T-cell (primary cell): ENCODE measurements at regions not wholly inside any gene's neighbourhood (a gene's known extent, or its start where the extent isn't known, plus 50 kb on each side); places are given as distances from the start of the nearest gene placed in this dataset.

ENCODE experiments used
- ATAC-seq, 4 experiments: fragments of 200-7000 bp in 3 of 4; fragments of 150-1000 bp in 1 of 4; cut with Tn5 transposase; replicated peaks in 1 of 4; 1 replicate in 3 of 4; 2 replicates in 1 of 4; pipeline ENCODE4 v1.10.0; 2021; ENCODE audit warnings: moderate library complexity in 3 of 4, mild to moderate bottlenecking in 2 of 4, moderate number of reproducible peaks in 1 of 4
- CTCF ChIA-PET, 2 donors: fragments of 300-600 bp; sonication (Branson Sonifier 250); formaldehyde crosslinking; loops; one replicate each; lab custom pipeline; 2022; ENCODE audit warnings: antibody characterized with exemption in 2 of 2; lab: Charles Lee
- POLR2A ChIA-PET, 2 donors: fragments of 300-600 bp; sonication (Branson Sonifier 250); formaldehyde crosslinking; loops; one replicate each; lab custom pipeline; 2022; ENCODE audit warnings: antibody characterized with exemption in 2 of 2; lab: Charles Lee
- DNase-seq, 35 experiments: peaks; one replicate each; pipeline versions ENCODE4 v3.0.0 to v3.0.0-alpha.2; 2013 to 2023
- H3K27ac ChIP-seq: one replicate; pipeline ENCODE4 v1.5.1; 2013; ENCODE audit warnings: low read length
- H3K27me3 ChIP-seq, 2 experiments: replicated peaks in 1 of 2; 1 replicate in 1 of 2; 2 replicates in 1 of 2; pipeline versions ENCODE4 v1.6.1 to v1.7.0; 2013; ENCODE audit warnings: low read length in 1 of 2, mixed read lengths in 1 of 2; ENCODE audit not compliant: control insufficient read depth in 2 of 2, insufficient read depth in 2 of 2; ENCODE audit errors: extremely low read depth in 1 of 2
- H3K36me3 ChIP-seq, 2 donors: 1 replicate in 1 of 2; 2 replicates in 1 of 2; pipeline versions ENCODE4 v1.6.1 to v1.7.0; 2013; ENCODE audit warnings: low read length in 1 of 2; ENCODE audit not compliant: control insufficient read depth in 2 of 2, insufficient read depth in 1 of 2; ENCODE audit errors: extremely low read depth in 1 of 2
- H3K4me1 ChIP-seq, 2 experiments: 1 replicate in 1 of 2; 2 replicates in 1 of 2; pipeline versions ENCODE4 v1.6.1 to v1.7.0; 2013; ENCODE audit warnings: low read length in 2 of 2, mixed read lengths in 1 of 2; ENCODE audit not compliant: insufficient read depth in 2 of 2, control insufficient read depth in 1 of 2; ENCODE audit errors: extremely low read depth in 1 of 2
- H3K4me3 ChIP-seq, 2 donors: 1 replicate in 1 of 2; 2 replicates in 1 of 2; pipeline versions ENCODE4 v1.5.1 to v1.7.0; 2013; ENCODE audit warnings: mild to moderate bottlenecking in 2 of 2, low read length in 1 of 2, moderate library complexity in 1 of 2; ENCODE audit not compliant: control insufficient read depth in 1 of 2; ENCODE audit errors: extremely low read depth in 1 of 2
- H3K9me3 ChIP-seq: 2 replicates; pipeline ENCODE4 v1.7.0; 2013
- H3K27ac Mint-ChIP-seq, 2 donors: one replicate each; pipeline ENCODE4 v1.8.0; 2020 to 2021; ENCODE audit warnings: mild to moderate bottlenecking in 2 of 2, mixed read lengths in 2 of 2
- H3K27me3 Mint-ChIP-seq, 2 donors: one replicate each; pipeline ENCODE4 v1.8.0; 2021 to 2022; ENCODE audit warnings: mixed read lengths in 2 of 2
- H3K36me3 Mint-ChIP-seq: one replicate; pipeline ENCODE4 v1.8.0; 2021; ENCODE audit warnings: mixed read lengths
- H3K4me1 Mint-ChIP-seq, 3 donors: one replicate each; pipeline ENCODE4 v1.8.0; 2020 to 2022; ENCODE audit warnings: mixed read lengths in 3 of 3, mild to moderate bottlenecking in 1 of 3
- H3K4me3 Mint-ChIP-seq, 3 donors: one replicate each; pipeline ENCODE4 v1.8.0; 2020 to 2022; ENCODE audit warnings: mild to moderate bottlenecking in 3 of 3, mixed read lengths in 3 of 3, moderate library complexity in 3 of 3
- H3K9me3 Mint-ChIP-seq, 3 donors: one replicate each; pipeline ENCODE4 v1.8.0; 2020 to 2022; ENCODE audit warnings: mixed read lengths in 3 of 3
- WGBS: methylation state at CpG from one replicate; pipeline ENCODE4 v1.1.5; 2013; ENCODE audit warnings: missing lambda C conversion rate; ENCODE audit not compliant: insufficient coverage; 5-methylcytosine and 5-hydroxymethylcytosine counted together

GRCh38 chr4:96756584-96756983 is 916.7 kb downstream of the PDHA2 start:
- Mint-ChIP-seq H3K36me3 (no peaks in the 10 kb centered on the region), H3K4me3 (no peak overlapping the region), H3K27me3 (no peaks in the 10 kb centered on the region), H3K9me3 (peaks cover 5 to 13% (median 8%) of the 10 kb centered on the region in 3 donors), H3K27ac (no peak overlapping the region), H3K4me1 (no peaks in the 10 kb centered on the region)
- Histone ChIP-seq H3K4me3 (no peak overlapping the region), H3K27ac (no peak overlapping the region), H3K27me3 (no peaks in the 10 kb centered on the region), H3K36me3 (no peaks in the 10 kb centered on the region), H3K4me1 (no peaks in the 10 kb centered on the region), H3K9me3 (no peaks in the 10 kb centered on the region)
- ChIA-PET CTCF (interaction anchor here in 1 of 2 donors (1.0 kb wide), 1 partner anchor 16 kb away, joined by 3 read pairs; no protein-coding TSS in a partner anchor), POLR2A (no interaction called here)
- no peak for DNase-seq
- ATAC-seq, result no peak
- no CpG with 5 or more reads among the region's 1 CpG for WGBS

GRCh38 chr4:96763546-96763945 is 923.7 kb downstream of the PDHA2 start:
- no peak overlapping the region for H3K27ac ChIP-seq
- 78% methylated on average over 2 of the region's 3 CpGs for WGBS
- ChIA-PET POLR2A (no interaction called here), CTCF (no interaction called here)
- Mint-ChIP-seq H3K4me3 (no peak overlapping the region), H3K27me3 (no peaks in the 10 kb centered on the region), H3K9me3 (peaks cover 11 to 22% (median 11%) of the 10 kb centered on the region in 3 donors), H3K36me3 (no peaks in the 10 kb centered on the region), H3K4me1 (no peaks in the 10 kb centered on the region), H3K27ac (no peak overlapping the region)
- no peaks in the 10 kb centered on the region for H3K36me3 ChIP-seq
- no peaks in the 10 kb centered on the region for H3K4me1 ChIP-seq
- H3K9me3 ChIP-seq, result no peaks in the 10 kb centered on the region
- no peak for DNase-seq
- no peak for ATAC-seq
- H3K27me3 ChIP-seq, result no peaks in the 10 kb centered on the region
- H3K4me3 ChIP-seq, result no peak overlapping the region

- no peak overlapping the region for H3K4me3 Mint-ChIP-seq
- H3K4me1 Mint-ChIP-seq, result no peaks in the 10 kb centered on the region
- Histone ChIP-seq H3K9me3 (no peaks in the 10 kb centered on the region), H3K4me3 (no peak overlapping the region), H3K27me3 (no peaks in the 10 kb centered on the region), H3K4me1 (no peaks in the 10 kb centered on the region), H3K27ac (no peak overlapping the region), H3K36me3 (no peaks in the 10 kb centered on the region)
- no peaks in the 10 kb centered on the region for H3K27me3 Mint-ChIP-seq
- ATAC-seq (no peak), DNase-seq (no peak)
- POLR2A ChIA-PET, result no interaction called here
- CTCF ChIA-PET, result interaction anchor here in 1 of 2 donors (0.6 kb wide), 1 partner anchor 1047 kb away, joined by 3 read pairs; no protein-coding TSS in a partner anchor
- peaks cover 6 to 24% (median 11%) of the 10 kb centered on the region in 3 donors for H3K9me3 Mint-ChIP-seq
- H3K27ac Mint-ChIP-seq, result no peak overlapping the region
- H3K36me3 Mint-ChIP-seq, result no peaks in the 10 kb centered on the region
- WGBS, result 67% methylated on average over 1 of the region's 5 CpGs
Observed at GRCh38 chr4:96766359-96766758, 926.5 kb downstream of the PDHA2 start.

GRCh38 chr4:96767815-96768480 is 928.1 kb downstream of the PDHA2 start:
- Histone ChIP-seq H3K4me3 (no peak overlapping the region), H3K4me1 (no peaks in the 10 kb centered on the region), H3K27ac (no peak overlapping the region), H3K9me3 (no peaks in the 10 kb centered on the region), H3K36me3 (no peaks in the 10 kb centered on the region), H3K27me3 (no peaks in the 10 kb centered on the region)
- Mint-ChIP-seq H3K27ac (no peak overlapping the region), H3K36me3 (no peaks in the 10 kb centered on the region), H3K9me3 (peaks cover 6 to 26% (median 10%) of the 10 kb centered on the region in 3 donors), H3K4me1 (no peaks in the 10 kb centered on the region), H3K27me3 (no peaks in the 10 kb centered on the region), H3K4me3 (no peak overlapping the region)
- DNase-seq (no peak), ATAC-seq (no peak)
- no CpG with 5 or more reads among the region's 5 CpGs for WGBS
- CTCF ChIA-PET, result no interaction called here
- POLR2A ChIA-PET, result no interaction called here

GRCh38 chr4:96775501-96775900 is 935.6 kb downstream of the PDHA2 start:
- no peak for DNase-seq
- H3K4me3 Mint-ChIP-seq, result no peak overlapping the region
- POLR2A ChIA-PET, result no interaction called here

GRCh38 chr4:96776920-96777527 is 937.1 kb downstream of the PDHA2 start:
- Mint-ChIP-seq H3K27ac (no peak overlapping the region), H3K4me1 (no peaks in the 10 kb centered on the region), H3K9me3 (peaks cover 4 to 9% (median 5%) of the 10 kb centered on the region in 3 donors), H3K27me3 (no peaks in the 10 kb centered on the region), H3K4me3 (no peak overlapping the region), H3K36me3 (no peaks in the 10 kb centered on the region)
- no peaks in the 10 kb centered on the region for H3K4me1 ChIP-seq
- no peaks in the 10 kb centered on the region for H3K27me3 ChIP-seq
- no peaks in the 10 kb centered on the region for H3K36me3 ChIP-seq
- no CpG with 5 or more reads among the region's 2 CpGs for WGBS
- no peak overlapping the region for H3K27ac ChIP-seq
- ATAC-seq (no peak), DNase-seq (no peak)
- H3K4me3 ChIP-seq, result no peak overlapping the region
- CTCF ChIA-PET, result no interaction called here
- H3K9me3 ChIP-seq, result peaks cover 2% of the 10 kb centered on the region
- POLR2A ChIA-PET, result no interaction called here

More at GRCh38 chr4:96775501-96775900, 935.6 kb downstream of the PDHA2 start:
- H3K27me3 Mint-ChIP-seq, result no peaks in the 10 kb centered on the region
- Histone ChIP-seq H3K36me3 (no peaks in the 10 kb centered on the region), H3K4me1 (no peaks in the 10 kb centered on the region), H3K4me3 (no peak overlapping the region), H3K27ac (no peak overlapping the region), H3K9me3 (peaks cover 2% of the 10 kb centered on the region), H3K27me3 (no peaks in the 10 kb centered on the region)
- H3K9me3 Mint-ChIP-seq, result peaks cover 2 to 9% (median 7%) of the 10 kb centered on the region in 3 donors
- CTCF ChIA-PET, result interaction anchor here in 1 of 2 donors (0.7 kb wide), 1 partner anchor 102 kb away, joined by 3 read pairs; no protein-coding TSS in a partner anchor
- no peak for ATAC-seq
- no peak overlapping the region for H3K27ac Mint-ChIP-seq
- no peaks in the 10 kb centered on the region for H3K4me1 Mint-ChIP-seq
- 60% methylated on average over 1 of the region's 2 CpGs for WGBS
- H3K36me3 Mint-ChIP-seq, result no peaks in the 10 kb centered on the region
